C4-2B (cell line): ENCODE measurements at regions not wholly inside any gene's neighbourhood (a gene's known extent, or its start where the extent isn't known, plus 50 kb on each side); places are given as distances from the start of the nearest gene placed in this dataset.

Source experiments
- ZFX ChIP-seq: fragments of 450-650 bp; IDR thresholded peaks from 2 replicates; pipeline ENCODE4 v1.6.1; 2017
- TF ChIP-seq, protein P1 (sequence below): fragments of 450-650 bp; conservative IDR thresholded peaks from 2 replicates; pipeline ENCODE4 v1.5.1; 2017; ENCODE audit warnings: mild to moderate bottlenecking

DNA sequence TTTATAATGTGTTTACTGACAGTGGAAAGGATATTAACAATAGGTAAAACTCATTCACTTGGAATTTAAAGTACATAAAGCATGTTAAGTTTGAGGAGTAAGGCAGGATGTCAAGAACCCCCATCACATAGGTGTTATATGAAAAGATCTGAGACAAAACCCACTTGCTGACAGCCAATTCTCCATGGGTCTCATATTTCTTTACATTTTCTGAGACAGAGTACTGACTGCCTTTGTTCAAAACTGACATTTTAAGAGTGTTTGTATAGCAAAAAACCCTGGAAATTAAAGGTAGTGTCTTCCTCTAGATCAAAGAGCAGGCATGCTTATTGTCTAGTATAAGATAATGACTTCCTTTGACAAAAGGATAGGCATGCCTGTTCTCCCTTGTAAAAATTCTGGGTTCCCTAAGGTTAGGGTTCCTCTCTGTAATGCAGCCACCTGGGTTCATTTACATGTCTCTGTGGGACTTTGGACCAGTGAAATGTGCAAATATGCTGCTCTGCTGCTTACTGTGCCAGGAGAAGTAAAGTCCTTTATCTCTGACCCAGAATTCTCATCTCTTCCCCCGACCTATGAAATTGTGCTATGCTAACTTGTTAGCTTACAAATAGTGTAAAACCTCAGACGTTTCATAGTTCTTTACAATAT, 123.6 kb downstream of the PCDH18 start:
- TF ChIP-seq, protein P1, sequence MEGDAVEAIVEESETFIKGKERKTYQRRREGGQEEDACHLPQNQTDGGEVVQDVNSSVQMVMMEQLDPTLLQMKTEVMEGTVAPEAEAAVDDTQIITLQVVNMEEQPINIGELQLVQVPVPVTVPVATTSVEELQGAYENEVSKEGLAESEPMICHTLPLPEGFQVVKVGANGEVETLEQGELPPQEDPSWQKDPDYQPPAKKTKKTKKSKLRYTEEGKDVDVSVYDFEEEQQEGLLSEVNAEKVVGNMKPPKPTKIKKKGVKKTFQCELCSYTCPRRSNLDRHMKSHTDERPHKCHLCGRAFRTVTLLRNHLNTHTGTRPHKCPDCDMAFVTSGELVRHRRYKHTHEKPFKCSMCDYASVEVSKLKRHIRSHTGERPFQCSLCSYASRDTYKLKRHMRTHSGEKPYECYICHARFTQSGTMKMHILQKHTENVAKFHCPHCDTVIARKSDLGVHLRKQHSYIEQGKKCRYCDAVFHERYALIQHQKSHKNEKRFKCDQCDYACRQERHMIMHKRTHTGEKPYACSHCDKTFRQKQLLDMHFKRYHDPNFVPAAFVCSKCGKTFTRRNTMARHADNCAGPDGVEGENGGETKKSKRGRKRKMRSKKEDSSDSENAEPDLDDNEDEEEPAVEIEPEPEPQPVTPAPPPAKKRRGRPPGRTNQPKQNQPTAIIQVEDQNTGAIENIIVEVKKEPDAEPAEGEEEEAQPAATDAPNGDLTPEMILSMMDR: no peak
- no peak for TF ChIP-seq ZFX
